22Rv1 (cell line): ENCODE measurements at regions not wholly inside any gene's neighbourhood (a gene's known extent, or its start where the extent isn't known, plus 50 kb on each side); places are given as distances from the start of the nearest gene placed in this dataset.

Experiments used
- CTCF ChIP-seq: fragments of 450-650 bp; IDR thresholded peaks from 2 replicates; pipeline ENCODE4 v1.5.1; 2017; ENCODE audit warnings: mild to moderate bottlenecking
- ZFX ChIP-seq: fragments of 450-650 bp; IDR thresholded peaks from 2 replicates; pipeline ENCODE4 v1.6.1; 2017; ENCODE audit warnings: antibody characterized with exemption, borderline replicate concordance

GRCh38 chr1:229857585-229857984 lies 209.5 kb upstream of the GALNT2 start:
- no peak for TF ChIP-seq CTCF
- TF ChIP-seq ZFX: no peak
